ENCODE measurements at regions not wholly inside any gene's neighbourhood (a gene's known extent, or its start where the extent isn't known, plus 50 kb on each side); places are given as distances from the start of the nearest gene placed in this dataset.

- H2BK15ac ChIP-seq (ENCODE audit: low read depth, low read length): no peak overlapping the region
- H4K5ac ChIP-seq (ENCODE audit: low read depth, low read length): no peak overlapping the region
- no peak overlapping the region for H3K4me3 ChIP-seq (ENCODE audit: insufficient read depth, low read depth, low read length)
- H3K18ac ChIP-seq (ENCODE audit: low read depth, low read length): no peak overlapping the region
- H4K91ac ChIP-seq (ENCODE audit: insufficient read depth, low read depth, low read length): no peak overlapping the region
- H2BK5ac ChIP-seq (ENCODE audit: low read depth, low read length, poor library complexity, severe bottlenecking): no peak overlapping the region
- no peak overlapping the region for H4K8ac ChIP-seq (ENCODE audit: low read depth in 2 of 2, low read length in 2 of 2)
- H3K56ac ChIP-seq (ENCODE audit: extremely low read depth, insufficient read depth, low read length): no peak overlapping the region
- H3K14ac ChIP-seq (replicated peaks; ENCODE audit: low read depth, low read length): no peak overlapping the region
- no peaks in the 10 kb centered on the region for H3K27me3 ChIP-seq (ENCODE audit: control insufficient read depth, insufficient read depth, low read length)
- dilution Hi-C loops (cut with HindIII; ENCODE audit: low sequenced_read_pairs, unreplicated experiment): no loop called here
- H3K36me3 ChIP-seq (ENCODE audit: control insufficient read depth, insufficient read depth, low read length): no peaks in the 10 kb centered on the region
- no peak overlapping the region for H3K4me2 ChIP-seq (ENCODE audit: low read depth, low read length)
- no peaks in the 10 kb centered on the region for H3K79me1 ChIP-seq (ENCODE audit: low read depth in 1 of 2, low read length in 2 of 2)
- no peak overlapping the region for H2BK20ac ChIP-seq (ENCODE audit: low read depth, low read length)
- intact Hi-C loops (cut with micrococcal nuclease): no loop called here
- H3K23ac ChIP-seq (ENCODE audit: low read depth, low read length): no peak overlapping the region
- TF ChIP-seq MAFK (IDR thresholded peaks at IDR 0.05; ENCODE audit: low read depth, low read length): no peak
- TF ChIP-seq SMC3 (IDR thresholded peaks at IDR 0.05; ENCODE audit: low read depth, low read length): no peak
- no peak for TF ChIP-seq FOS (IDR thresholded peaks at IDR 0.05; ENCODE audit: low read depth, low read length)
- no peak for TF ChIP-seq USF2 (IDR thresholded peaks at IDR 0.05; ENCODE audit: low read depth, low read length)
- no peak for TF ChIP-seq BHLHE40 (IDR thresholded peaks at IDR 0.05; ENCODE audit: low read depth, low read length)
- TF ChIP-seq RCOR1 (IDR thresholded peaks at IDR 0.05; ENCODE audit: insufficient replicate concordance, low read length): no peak
- no peak for TF ChIP-seq NFE2L2 (IDR thresholded peaks at IDR 0.05; ENCODE audit: low read depth, low read length)
- H3K27ac ChIP-seq (ENCODE audit: insufficient read depth, low read length): no peak overlapping the region
- H2AFZ ChIP-seq (replicated peaks; ENCODE audit: low read length, poor library complexity): no peak overlapping the region
- no peak overlapping the region for H2AK9ac ChIP-seq (replicated peaks; ENCODE audit: low read depth, low read length, poor library complexity)
- H3K4me1 ChIP-seq (ENCODE audit: control insufficient read depth, insufficient read depth, low read length): no peaks in the 10 kb centered on the region
- 100% methylated on average over 1 of the region's 9 CpGs; no CpG with 5 or more reads in 1 of the 2 experiments for WGBS, 2 experiments (ENCODE audit: extremely low coverage in 2 of 2, insufficient read length in 1 of 2)
- no peak overlapping the region for H3K9ac ChIP-seq (ENCODE audit: low read depth, low read length)
- H2AK5ac ChIP-seq (ENCODE audit: low read depth, low read length): no peak overlapping the region
- no peaks in the 10 kb centered on the region for H3K9me3 ChIP-seq (ENCODE audit: control insufficient read depth, insufficient read depth, low read length)
- no peaks in the 10 kb centered on the region for H4K20me1 ChIP-seq (ENCODE audit: insufficient read depth, low read length)
- DNase-seq (no peak), ATAC-seq (ENCODE audit: low read depth) (no peak)
- no TSS peak for BruUV-seq (replicated peaks)
- in situ Hi-C loops (cut with MboI; ENCODE audit: low sequenced_read_pairs): no loop called here
- ChIA-PET CTCF (no interaction called here), POLR2A (ENCODE audit: unreplicated experiment) (no interaction called here)
- H2BK120ac ChIP-seq (ENCODE audit: low read depth, low read length): no peak overlapping the region
- H3K9me1 ChIP-seq (ENCODE audit: insufficient read depth, low read length): no peaks in the 10 kb centered on the region
- H3K4ac ChIP-seq (ENCODE audit: low read depth, low read length): no peak overlapping the region
These were observed 85.3 kb downstream of the TAF11L14 start for GRCh38 chr5:17719592-17719991.

Data from IMR-90 (cell line).